Muscle layer of duodenum (tissue), 2 donors: ENCODE measurements at regions not wholly inside any gene's neighbourhood (a gene's known extent, or its start where the extent isn't known, plus 50 kb on each side); places are given as distances from the start of the nearest gene placed in this dataset.

ENCODE experiments used
- H3K27ac ChIP-seq: one replicate; pipeline ENCODE4 v1.7.0; 2013; ENCODE audit warnings: mild to moderate bottlenecking, low read length
- H3K27me3 ChIP-seq: one replicate; pipeline ENCODE4 v1.7.0; 2013; ENCODE audit warnings: low read depth, mild to moderate bottlenecking, control low read depth, low read length
- H3K36me3 ChIP-seq, 2 donors: one replicate each; pipeline ENCODE4 v1.7.0; 2013; ENCODE audit warnings: low read length in 2 of 2, control low read depth in 1 of 2, mild to moderate bottlenecking in 1 of 2; ENCODE audit not compliant: insufficient read depth in 2 of 2, control insufficient read depth in 1 of 2
- H3K4me1 ChIP-seq, 2 donors: one replicate each; pipeline ENCODE4 v1.7.0; 2013; ENCODE audit warnings: low read length in 2 of 2, mild to moderate bottlenecking in 2 of 2, control low read depth in 1 of 2, moderate library complexity in 1 of 2; ENCODE audit not compliant: insufficient read depth in 2 of 2, control insufficient read depth in 1 of 2
- H3K4me3 ChIP-seq, 2 donors: one replicate each; pipeline ENCODE4 v1.7.0; 2013; ENCODE audit warnings: low read length in 2 of 2, low read depth in 1 of 2, mild to moderate bottlenecking in 1 of 2
- H3K9me3 ChIP-seq, 2 donors: one replicate each; pipeline ENCODE4 v1.7.0; 2013; ENCODE audit warnings: low read length in 2 of 2, control low read depth in 1 of 2, mild to moderate bottlenecking in 1 of 2; ENCODE audit not compliant: control insufficient read depth in 1 of 2
- donor health status: healthy.

- Histone ChIP-seq H3K27ac (no peak overlapping the region), H3K9me3 (no peaks in the 10 kb centered on the region), H3K27me3 (no peaks in the 10 kb centered on the region), H3K36me3 (no peaks in the 10 kb centered on the region), H3K4me1 (peaks cover 0 to 3% of the 10 kb centered on the region in 2 donors), H3K4me3 (no peak overlapping the region)
These were observed 235.0 kb upstream of the DCN start for GRCh38 chr12:91417650-91418049.

GRCh38 chr12:91414636-91415035, 232.0 kb upstream of the DCN start:
- no peaks in the 10 kb centered on the region for H3K36me3 ChIP-seq
- no peaks in the 10 kb centered on the region for H3K27me3 ChIP-seq
- no peak overlapping the region for H3K4me3 ChIP-seq

GRCh38 chr12:91413581-91414546, 231.2 kb upstream of the DCN start:
- Histone ChIP-seq H3K4me1 (peaks cover 0 to 3% of the 10 kb centered on the region in 2 donors), H3K4me3 (no peak overlapping the region), H3K9me3 (no peaks in the 10 kb centered on the region), H3K27ac (no peak overlapping the region), H3K36me3 (no peaks in the 10 kb centered on the region), H3K27me3 (no peaks in the 10 kb centered on the region)

More at GRCh38 chr12:91414636-91415035, 232.0 kb upstream of the DCN start:
- Histone ChIP-seq H3K27ac (no peak overlapping the region), H3K4me1 (peaks cover 0 to 3% of the 10 kb centered on the region in 2 donors), H3K9me3 (no peaks in the 10 kb centered on the region)

GRCh38 chr12:91406920-91407341, 224.3 kb upstream of the DCN start:
- H3K4me1 ChIP-seq, result no peaks in the 10 kb centered on the region
- no peaks in the 10 kb centered on the region for H3K36me3 ChIP-seq
- no peaks in the 10 kb centered on the region for H3K9me3 ChIP-seq
- no peaks in the 10 kb centered on the region for H3K27me3 ChIP-seq
- H3K27ac ChIP-seq, result no peak overlapping the region
- H3K4me3 ChIP-seq, result no peak overlapping the region

DNA sequence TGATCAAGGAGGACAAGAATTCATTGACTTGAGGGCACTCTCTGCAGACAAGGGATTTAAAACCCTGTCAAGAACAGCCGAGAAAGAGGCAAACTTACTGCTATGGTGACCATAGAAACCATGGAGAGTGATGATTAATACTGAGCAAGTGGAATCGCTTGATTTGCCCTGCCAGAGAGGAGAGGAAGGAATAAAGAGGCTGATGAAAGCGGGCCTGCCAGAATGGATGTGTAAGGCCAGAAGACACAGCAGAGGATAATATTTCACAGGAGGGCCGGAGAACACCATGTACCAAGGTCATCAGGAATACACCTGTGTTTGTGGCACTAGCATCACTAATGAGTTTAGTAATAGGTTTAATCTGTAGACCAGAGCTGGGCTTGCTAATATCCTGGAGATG, 221.8 kb upstream of the DCN start:
- Histone ChIP-seq H3K36me3 (no peaks in the 10 kb centered on the region), H3K4me1 (no peaks in the 10 kb centered on the region), H3K27ac (no peak overlapping the region), H3K9me3 (no peaks in the 10 kb centered on the region), H3K4me3 (no peak overlapping the region), H3K27me3 (no peaks in the 10 kb centered on the region)

- Histone ChIP-seq H3K36me3 (no peaks in the 10 kb centered on the region), H3K27me3 (no peaks in the 10 kb centered on the region), H3K4me3 (no peak overlapping the region), H3K4me1 (no peaks in the 10 kb centered on the region), H3K27ac (no peak overlapping the region), H3K9me3 (no peaks in the 10 kb centered on the region)
These were observed 218.6 kb upstream of the DCN start for GRCh38 chr12:91401190-91401589.

- Histone ChIP-seq H3K4me3 (no peak overlapping the region), H3K9me3 (no peaks in the 10 kb centered on the region), H3K4me1 (no peaks in the 10 kb centered on the region), H3K27me3 (no peaks in the 10 kb centered on the region), H3K27ac (no peak overlapping the region), H3K36me3 (no peaks in the 10 kb centered on the region)
These were observed 217.7 kb upstream of the DCN start for GRCh38 chr12:91400271-91400670.

DNA sequence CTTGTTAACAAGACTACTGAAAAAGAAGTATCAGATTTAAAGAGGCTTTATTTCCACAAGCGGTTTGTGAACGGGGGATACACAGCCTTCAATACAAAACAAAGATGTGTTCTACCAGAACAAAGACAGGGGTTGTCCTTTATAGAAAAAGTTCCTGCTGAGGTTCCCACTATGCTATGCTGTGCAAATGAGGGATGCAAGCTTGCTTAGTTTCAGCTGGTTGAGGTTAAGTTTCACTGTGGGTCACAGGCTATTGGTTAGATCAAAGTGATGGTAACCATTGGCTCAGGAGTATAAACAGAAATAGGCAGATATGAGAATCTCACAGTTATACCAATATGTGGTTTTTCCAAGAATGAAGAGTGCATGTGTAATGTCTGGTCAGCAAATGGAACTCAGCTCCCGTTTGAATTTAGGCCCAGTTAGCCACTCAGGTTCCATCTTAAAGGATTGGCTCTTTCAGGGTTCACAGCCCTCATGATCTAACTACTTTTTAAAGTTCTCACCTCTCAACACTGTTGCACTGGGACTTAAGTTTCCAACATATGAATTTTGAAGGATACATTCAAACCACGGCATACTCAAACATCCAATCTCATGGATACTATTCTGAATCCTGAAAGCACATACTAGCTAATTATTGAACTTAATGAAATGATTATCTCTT, 215.4 kb upstream of the DCN start:
- H3K27me3 ChIP-seq, result no peaks in the 10 kb centered on the region
- H3K27ac ChIP-seq, result no peak overlapping the region
- H3K9me3 ChIP-seq, result no peaks in the 10 kb centered on the region
- no peak overlapping the region for H3K4me3 ChIP-seq
- no peaks in the 10 kb centered on the region for H3K36me3 ChIP-seq
- H3K4me1 ChIP-seq, result no peaks in the 10 kb centered on the region

- no peaks in the 10 kb centered on the region for H3K27me3 ChIP-seq
- H3K4me3 ChIP-seq, result no peak overlapping the region
- peaks cover 0 to 3% of the 10 kb centered on the region in 2 donors for H3K9me3 ChIP-seq
- no peaks in the 10 kb centered on the region for H3K4me1 ChIP-seq
- H3K27ac ChIP-seq, result no peak overlapping the region
- H3K36me3 ChIP-seq, result no peaks in the 10 kb centered on the region
These were observed 213.7 kb upstream of the DCN start for GRCh38 chr12:91396293-91396692.

DNA sequence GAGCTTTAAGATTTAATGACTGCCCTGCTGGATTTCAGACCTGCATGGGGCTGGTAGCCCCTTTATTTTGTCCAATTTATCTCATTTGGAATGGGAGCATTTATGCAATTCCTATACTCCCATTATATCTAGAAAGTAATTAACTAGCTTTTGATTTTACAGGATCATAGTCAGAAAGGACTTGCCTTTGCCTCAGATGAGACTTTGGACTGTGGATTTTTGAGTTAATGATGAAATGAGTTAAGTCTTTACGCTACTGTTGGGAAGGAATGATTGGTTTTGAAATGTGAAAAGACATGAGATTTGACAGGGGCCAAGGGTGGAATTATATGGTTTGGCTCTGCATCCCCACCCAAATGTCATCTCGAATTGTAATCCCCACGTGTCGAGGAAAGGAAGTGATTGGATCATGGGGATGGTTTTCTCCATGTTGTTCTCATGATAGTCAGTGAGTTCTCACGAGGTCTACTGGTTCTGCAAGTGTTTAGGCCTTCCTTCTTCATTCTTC, 213.1 kb upstream of the DCN start:
- Histone ChIP-seq H3K9me3 (peaks cover 0 to 5% of the 10 kb centered on the region in 2 donors), H3K36me3 (no peaks in the 10 kb centered on the region), H3K27ac (no peak overlapping the region), H3K27me3 (no peaks in the 10 kb centered on the region), H3K4me1 (no peaks in the 10 kb centered on the region), H3K4me3 (no peak overlapping the region)

DNA sequence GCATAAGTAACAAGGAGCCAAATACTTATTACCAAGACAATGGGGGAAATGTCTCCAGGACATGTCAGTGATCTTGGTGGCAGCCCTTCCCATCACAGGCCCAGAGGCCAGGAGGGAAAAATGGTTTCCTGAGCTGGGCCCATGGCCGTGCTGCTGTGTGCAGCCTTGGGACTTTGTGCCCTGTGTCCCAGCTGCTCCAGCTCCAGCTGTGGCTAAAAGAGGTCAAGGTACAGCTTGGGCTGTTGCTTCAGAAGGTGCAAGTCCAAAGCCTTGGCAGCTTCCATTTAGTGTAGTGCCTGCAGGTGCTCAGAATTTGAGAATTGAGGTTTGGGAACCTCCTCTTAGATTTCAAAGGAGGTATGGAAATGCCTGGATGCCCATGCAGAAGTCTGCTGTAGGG, 212.3 kb upstream of the DCN start:
- no peaks in the 10 kb centered on the region for H3K4me1 ChIP-seq
- H3K27ac ChIP-seq, result no peak overlapping the region
- no peaks in the 10 kb centered on the region for H3K36me3 ChIP-seq
- no peak overlapping the region for H3K4me3 ChIP-seq
- H3K27me3 ChIP-seq, result no peaks in the 10 kb centered on the region
- peaks cover 0 to 5% of the 10 kb centered on the region in 2 donors for H3K9me3 ChIP-seq
